Naive thymus-derived CD4-positive, alpha-beta T cell (primary cell): ENCODE measurements at regions not wholly inside any gene's neighbourhood (a gene's known extent, or its start where the extent isn't known, plus 50 kb on each side); places are given as distances from the start of the nearest gene placed in this dataset.

Experiments
- ATAC-seq: fragments of 150-1000 bp; cut with Tn5 transposase; 2 replicates; pipeline ENCODE4 v1.10.0; 2021; ENCODE audit warnings: mild to moderate bottlenecking, moderate library complexity
- CTCF ChIA-PET: fragments of 350-600 bp; sonication (Branson Sonifier 250); formaldehyde crosslinking; loops from one replicate; lab custom pipeline; 2021; ENCODE audit warnings: antibody characterized with exemption; lab: Charles Lee
- POLR2A ChIA-PET: fragments of 350-600 bp; sonication (Branson Sonifier 250); formaldehyde crosslinking; loops from one replicate; lab custom pipeline; 2021; ENCODE audit warnings: antibody characterized with exemption, inconsistent platforms; lab: Charles Lee
- DNase-seq, 9 donors: peaks; one replicate each; pipeline versions ENCODE4 v3.0.0 to v3.0.0-alpha.2; 2020 to 2022; ENCODE audit warnings: mixed read lengths in 1 of 9
- H3K27ac ChIP-seq: one replicate; pipeline ENCODE4 v1.7.0; 2013; ENCODE audit warnings: mild to moderate bottlenecking, low read depth, low read length, moderate library complexity
- H3K27me3 ChIP-seq, 2 donors: one replicate each; pipeline ENCODE4 v1.7.0; 2013; ENCODE audit warnings: low read length in 2 of 2, mild to moderate bottlenecking in 2 of 2, moderate library complexity in 2 of 2; ENCODE audit not compliant: control insufficient read depth in 2 of 2, insufficient read depth in 2 of 2
- H3K36me3 ChIP-seq, 3 experiments: 1 replicate in 2 of 3; 2 replicates in 1 of 3; pipeline ENCODE4 v1.7.0; 2013; ENCODE audit warnings: low read length in 3 of 3, mild to moderate bottlenecking in 3 of 3, moderate library complexity in 1 of 3; ENCODE audit not compliant: insufficient read depth in 3 of 3, control insufficient read depth in 2 of 3
- H3K4me1 ChIP-seq, 2 donors: one replicate each; pipeline ENCODE4 v1.7.0; 2013; ENCODE audit warnings: low read length in 2 of 2, mild to moderate bottlenecking in 2 of 2, moderate library complexity in 1 of 2; ENCODE audit not compliant: control insufficient read depth in 2 of 2, insufficient read depth in 2 of 2
- H3K4me3 ChIP-seq: 2 replicates; pipeline ENCODE4 v1.7.0; 2013; ENCODE audit warnings: mild to moderate bottlenecking, low read length
- H3K9me3 ChIP-seq, 3 experiments: 1 replicate in 2 of 3; 2 replicates in 1 of 3; pipeline ENCODE4 v1.7.0; 2013; ENCODE audit warnings: low read length in 3 of 3; ENCODE audit not compliant: control insufficient read depth in 2 of 3
- H3K27ac Mint-ChIP-seq, 9 donors: one replicate each; pipeline ENCODE4 v1.8.0; 2020 to 2022; ENCODE audit warnings: mixed read lengths in 9 of 9, mild to moderate bottlenecking in 8 of 9, moderate library complexity in 5 of 9, inconsistent platforms in 2 of 9
- H3K27me3 Mint-ChIP-seq, 5 donors: one replicate each; pipeline ENCODE4 v1.8.0; 2021 to 2022; ENCODE audit warnings: mixed read lengths in 5 of 5, mild to moderate bottlenecking in 1 of 5
- H3K36me3 Mint-ChIP-seq, 5 donors: one replicate each; pipeline ENCODE4 v1.8.0; 2020 to 2022; ENCODE audit warnings: mixed read lengths in 5 of 5, mild to moderate bottlenecking in 3 of 5, inconsistent platforms in 1 of 5
- H3K4me1 Mint-ChIP-seq, 7 donors: one replicate each; pipeline ENCODE4 v1.8.0; 2020 to 2022; ENCODE audit warnings: mixed read lengths in 7 of 7, mild to moderate bottlenecking in 3 of 7, inconsistent platforms in 1 of 7
- H3K4me3 Mint-ChIP-seq, 10 donors: one replicate each; pipeline ENCODE4 v1.8.0; 2020 to 2022; ENCODE audit warnings: mild to moderate bottlenecking in 10 of 10, mixed read lengths in 10 of 10, moderate library complexity in 6 of 10, inconsistent platforms in 2 of 10
- H3K9me3 Mint-ChIP-seq, 11 donors: one replicate each; pipeline ENCODE4 v1.8.0; 2020 to 2022; ENCODE audit warnings: mixed read lengths in 11 of 11, mild to moderate bottlenecking in 4 of 11, inconsistent platforms in 1 of 11, moderate library complexity in 1 of 11
- intact Hi-C, 2 donors: fragments of 100-400 bp; cut with micrococcal nuclease; formaldehyde crosslinking; loops; one replicate each; pipeline ENCODE4 v1.15.1; 2023

GRCh38 chr4:60128888-60129287, 1071.2 kb upstream of the ADGRL3 start:
- CTCF ChIA-PET: no interaction called here
- ATAC-seq (no peak), DNase-seq (no peak)
- Histone ChIP-seq H3K36me3 (no peaks in the 10 kb centered on the region), H3K9me3 (no peaks in the 10 kb centered on the region), H3K27me3 (no peaks in the 10 kb centered on the region), H3K4me1 (no peaks in the 10 kb centered on the region), H3K27ac (no peak overlapping the region), H3K4me3 (no peak overlapping the region)
- POLR2A ChIA-PET: no interaction called here
- no peaks in the 10 kb centered on the region for H3K4me1 Mint-ChIP-seq
- no peaks in the 10 kb centered on the region for H3K27me3 Mint-ChIP-seq
- no peak overlapping the region for H3K27ac Mint-ChIP-seq
- no peak overlapping the region for H3K4me3 Mint-ChIP-seq
- H3K36me3 Mint-ChIP-seq: no peaks in the 10 kb centered on the region
- H3K9me3 Mint-ChIP-seq: peaks cover 0 to 11% (median 0%) of the 10 kb centered on the region in 11 donors
- intact Hi-C loops: no loop called here

DNA sequence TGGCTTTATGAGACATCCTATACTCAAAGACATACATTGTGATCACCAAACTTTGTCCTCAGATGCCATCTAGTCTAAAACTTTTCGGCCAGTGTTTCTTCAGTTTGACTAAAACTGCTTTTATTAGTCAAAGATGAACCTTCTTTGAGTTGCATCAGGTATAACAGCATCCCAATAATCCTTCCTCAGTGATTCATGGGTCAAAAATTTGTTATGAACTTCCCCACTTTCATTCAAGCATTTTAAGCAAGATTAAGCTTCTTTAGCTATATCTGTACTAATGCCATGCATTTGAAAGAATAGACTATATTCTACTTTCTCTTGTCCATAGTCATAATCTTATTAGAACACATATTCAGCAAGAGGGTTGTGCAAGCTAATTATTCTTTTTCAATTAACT, 1070.4 kb upstream of the ADGRL3 start:
- no peak overlapping the region for H3K27ac ChIP-seq
- Mint-ChIP-seq H3K27ac (no peak overlapping the region), H3K9me3 (peaks cover 0 to 11% (median 0%) of the 10 kb centered on the region in 11 donors), H3K36me3 (no peaks in the 10 kb centered on the region), H3K4me1 (no peaks in the 10 kb centered on the region), H3K4me3 (no peak overlapping the region), H3K27me3 (no peaks in the 10 kb centered on the region)
- H3K36me3 ChIP-seq: no peaks in the 10 kb centered on the region
- intact Hi-C loops: loop anchor here in 1 of 2 donors (10.0 kb wide), 1 partner anchor 55 kb away; no protein-coding TSS in a partner anchor
- H3K9me3 ChIP-seq: no peaks in the 10 kb centered on the region
- no peak overlapping the region for H3K4me3 ChIP-seq
- no peaks in the 10 kb centered on the region for H3K4me1 ChIP-seq
- DNase-seq (no peak), ATAC-seq (no peak)
- no peaks in the 10 kb centered on the region for H3K27me3 ChIP-seq
- ChIA-PET CTCF (no interaction called here), POLR2A (no interaction called here)

GRCh38 chr4:60133375-60133774, 1066.8 kb upstream of the ADGRL3 start:
- Histone ChIP-seq H3K4me3 (no peak overlapping the region), H3K27me3 (no peaks in the 10 kb centered on the region), H3K9me3 (no peaks in the 10 kb centered on the region), H3K27ac (no peak overlapping the region), H3K4me1 (no peaks in the 10 kb centered on the region), H3K36me3 (no peaks in the 10 kb centered on the region)
- CTCF ChIA-PET: no interaction called here
- POLR2A ChIA-PET: no interaction called here
- Mint-ChIP-seq H3K27ac (no peak overlapping the region), H3K9me3 (peaks cover 0 to 15% (median 0%) of the 10 kb centered on the region in 11 donors), H3K36me3 (no peaks in the 10 kb centered on the region), H3K27me3 (no peaks in the 10 kb centered on the region), H3K4me3 (no peak overlapping the region), H3K4me1 (no peaks in the 10 kb centered on the region)
- no peak for ATAC-seq
- DNase-seq: no peak
- intact Hi-C loops: loop anchor here in 1 of 2 donors (10.0 kb wide), 1 partner anchor 59 kb away; no protein-coding TSS in a partner anchor

GRCh38 chr4:60134099-60134498, 1066.0 kb upstream of the ADGRL3 start:
- Mint-ChIP-seq H3K4me3 (no peak overlapping the region), H3K9me3 (peaks cover 0 to 16% (median 0%) of the 10 kb centered on the region in 11 donors), H3K4me1 (no peaks in the 10 kb centered on the region), H3K36me3 (no peaks in the 10 kb centered on the region), H3K27me3 (no peaks in the 10 kb centered on the region), H3K27ac (no peak overlapping the region)
- DNase-seq: no peak
- no peaks in the 10 kb centered on the region for H3K36me3 ChIP-seq
- H3K4me3 ChIP-seq: no peak overlapping the region
- POLR2A ChIA-PET: no interaction called here
- H3K9me3 ChIP-seq: no peaks in the 10 kb centered on the region
- no peaks in the 10 kb centered on the region for H3K4me1 ChIP-seq
- intact Hi-C loops: loop anchor here in 1 of 2 donors (10.0 kb wide), 1 partner anchor 59 kb away; no protein-coding TSS in a partner anchor
- CTCF ChIA-PET: no interaction called here
- no peaks in the 10 kb centered on the region for H3K27me3 ChIP-seq
- ATAC-seq: no peak
- H3K27ac ChIP-seq: no peak overlapping the region

- Histone ChIP-seq H3K4me1 (no peaks in the 10 kb centered on the region), H3K27me3 (no peaks in the 10 kb centered on the region), H3K36me3 (no peaks in the 10 kb centered on the region), H3K27ac (no peak overlapping the region), H3K9me3 (peaks cover 0 to 3% (median 0%) of the 10 kb centered on the region in 3 experiments), H3K4me3 (no peak overlapping the region)
- ChIA-PET CTCF (no interaction called here), POLR2A (no interaction called here)
- no peak for ATAC-seq
- no peak for DNase-seq
- H3K4me3 Mint-ChIP-seq: no peak overlapping the region
- H3K27ac Mint-ChIP-seq: no peak overlapping the region
- no peaks in the 10 kb centered on the region for H3K4me1 Mint-ChIP-seq
- H3K27me3 Mint-ChIP-seq: no peaks in the 10 kb centered on the region
- H3K9me3 Mint-ChIP-seq: peaks cover 0 to 30% (median 17%) of the 10 kb centered on the region in 11 donors
- intact Hi-C loops: no loop called here
- H3K36me3 Mint-ChIP-seq: peaks cover 0 to 5% (median 0%) of the 10 kb centered on the region in 5 donors
Measured at GRCh38 chr4:60155088-60155487, 1045.0 kb upstream of the ADGRL3 start.

DNA sequence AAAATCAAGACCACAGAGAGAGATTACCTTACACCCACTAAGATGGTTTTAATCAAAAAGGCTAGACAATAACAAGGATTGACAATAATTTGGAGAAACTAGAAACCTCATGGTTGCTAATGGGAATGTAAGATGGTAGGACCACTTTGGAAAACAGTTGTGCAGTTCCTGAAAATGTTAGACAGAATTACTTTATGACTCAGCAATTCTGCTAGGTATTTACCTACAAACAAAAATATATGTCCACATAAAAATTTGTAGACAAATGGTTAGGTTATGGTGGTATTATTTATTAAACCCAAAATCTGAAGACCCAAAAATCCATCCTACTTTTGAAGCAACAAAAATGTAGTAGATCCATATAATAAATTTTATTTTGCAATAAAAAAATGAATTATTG, 1027.0 kb upstream of the ADGRL3 start:
- DNase-seq (no peak), ATAC-seq (no peak)
- no peaks in the 10 kb centered on the region for H3K4me1 ChIP-seq
- CTCF ChIA-PET: no interaction called here
- no peaks in the 10 kb centered on the region for H3K27me3 ChIP-seq
- H3K36me3 Mint-ChIP-seq: no peaks in the 10 kb centered on the region
- H3K27me3 Mint-ChIP-seq: no peaks in the 10 kb centered on the region
- no peak overlapping the region for H3K27ac ChIP-seq
- H3K9me3 ChIP-seq: no peaks in the 10 kb centered on the region
- peaks cover 0 to 13% (median 5%) of the 10 kb centered on the region in 11 donors for H3K9me3 Mint-ChIP-seq
- no peaks in the 10 kb centered on the region for H3K36me3 ChIP-seq
- H3K4me1 Mint-ChIP-seq: no peaks in the 10 kb centered on the region
- intact Hi-C loops: no loop called here
- no peak overlapping the region for H3K4me3 ChIP-seq
- no peak overlapping the region for H3K27ac Mint-ChIP-seq
- H3K4me3 Mint-ChIP-seq: no peak overlapping the region
- POLR2A ChIA-PET: no interaction called here

GRCh38 chr4:60173718-60174117, 1026.4 kb upstream of the ADGRL3 start:
- Histone ChIP-seq H3K4me3 (no peak overlapping the region), H3K36me3 (no peaks in the 10 kb centered on the region), H3K4me1 (no peaks in the 10 kb centered on the region), H3K27me3 (no peaks in the 10 kb centered on the region), H3K27ac (no peak overlapping the region), H3K9me3 (no peaks in the 10 kb centered on the region)
- no peak overlapping the region for H3K27ac Mint-ChIP-seq
- ATAC-seq: no peak
- peaks cover 0 to 13% (median 5%) of the 10 kb centered on the region in 11 donors for H3K9me3 Mint-ChIP-seq
- H3K4me3 Mint-ChIP-seq: no peak overlapping the region
- no peaks in the 10 kb centered on the region for H3K27me3 Mint-ChIP-seq
- ChIA-PET CTCF (no interaction called here), POLR2A (no interaction called here)
- no peaks in the 10 kb centered on the region for H3K4me1 Mint-ChIP-seq
- no peaks in the 10 kb centered on the region for H3K36me3 Mint-ChIP-seq
- no peak for DNase-seq
- intact Hi-C loops: no loop called here
